Ishikawa (cell line): ENCODE measurements at regions not wholly inside any gene's neighbourhood (a gene's known extent, or its start where the extent isn't known, plus 50 kb on each side); places are given as distances from the start of the nearest gene placed in this dataset.

ENCODE experiments used
- EP300 ChIP-seq: IDR thresholded peaks from 2 replicates; pipeline ENCODE4 v1.6.1; 2012; ENCODE audit warnings: borderline replicate concordance
- FOXM1 ChIP-seq: IDR thresholded peaks from 2 replicates; pipeline ENCODE4 v1.6.1; 2012; ENCODE audit warnings: low read depth, borderline replicate concordance
- TAF1 ChIP-seq: IDR thresholded peaks from 2 replicates; pipeline ENCODE4 v1.6.1; 2012; ENCODE audit warnings: low read depth, mild to moderate bottlenecking

DNA sequence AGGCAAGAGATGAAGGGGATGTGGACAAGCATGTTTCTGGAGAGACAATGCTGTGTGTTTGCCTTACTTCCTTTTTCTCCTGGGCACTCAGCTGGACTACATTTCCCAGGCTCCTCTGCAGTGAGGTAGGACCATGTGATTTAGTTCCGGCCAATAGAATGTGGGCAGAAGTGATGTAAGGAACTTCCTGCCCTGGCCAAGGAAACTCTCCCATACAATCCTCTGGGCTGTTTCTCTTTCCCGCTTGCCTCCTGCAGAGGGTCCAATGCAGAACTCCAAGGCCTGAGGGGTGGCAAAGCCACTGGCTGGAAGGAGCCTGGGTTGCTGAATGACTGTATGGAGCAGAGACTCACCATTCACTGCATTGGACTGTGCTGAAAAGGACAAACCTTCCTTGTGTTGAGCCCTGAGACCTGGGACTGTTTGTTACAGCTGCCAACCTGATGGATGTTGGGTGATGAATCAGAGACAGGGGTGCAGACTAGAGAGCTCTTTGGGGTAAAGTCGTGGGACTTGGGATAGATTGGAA, 82.7 kb upstream of the SLC6A6 start:
- TF ChIP-seq FOXM1 (no peak), TAF1 (no peak), EP300 (no peak)
